ENCODE measurements at regions not wholly inside any gene's neighbourhood (a gene's known extent, or its start where the extent isn't known, plus 50 kb on each side); places are given as distances from the start of the nearest gene placed in this dataset.

DNA sequence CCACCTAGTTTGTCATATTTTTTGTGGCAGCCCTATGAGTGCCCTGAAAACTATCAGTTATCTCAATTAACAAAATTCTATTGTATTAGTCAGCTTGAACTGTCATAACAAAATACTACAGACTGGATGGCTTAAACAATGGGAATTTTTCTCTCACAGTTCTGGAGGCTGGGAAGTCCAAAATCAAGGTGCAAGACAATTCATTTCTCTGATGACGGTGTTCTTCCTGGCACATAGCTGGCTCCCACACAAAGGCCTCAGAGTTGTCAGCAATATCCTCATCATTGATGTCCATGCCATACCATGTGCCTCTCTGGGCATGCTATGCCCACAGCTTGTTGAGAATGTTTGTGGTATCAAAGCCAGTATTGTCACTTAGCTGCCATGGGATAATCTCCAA lies 691.9 kb downstream of the NR2F1-AS1 start:
- H3K27ac ChIP-seq (ENCODE audit: low read depth, low read length), result no peak overlapping the region
- H3K4me3 ChIP-seq (ENCODE audit: low read length), result no peak overlapping the region
- no peaks in the 10 kb centered on the region for H3K79me2 ChIP-seq (ENCODE audit: control insufficient read depth, low read length)
- H3K27me3 ChIP-seq (ENCODE audit: control insufficient read depth, low read length), result no peaks in the 10 kb centered on the region
- H3K9me3 ChIP-seq (ENCODE audit: control insufficient read depth, insufficient read depth, low read length), result no peaks in the 10 kb centered on the region
- no peak overlapping the region for H3K4me2 ChIP-seq (ENCODE audit: low read length)
- no peaks in the 10 kb centered on the region for H3K9me2 ChIP-seq (replicated peaks; ENCODE audit: control insufficient read depth, low read length)
- no peaks in the 10 kb centered on the region for H3F3A ChIP-seq (ENCODE audit: control insufficient read depth, insufficient read depth)
- TF ChIP-seq, protein P1, sequence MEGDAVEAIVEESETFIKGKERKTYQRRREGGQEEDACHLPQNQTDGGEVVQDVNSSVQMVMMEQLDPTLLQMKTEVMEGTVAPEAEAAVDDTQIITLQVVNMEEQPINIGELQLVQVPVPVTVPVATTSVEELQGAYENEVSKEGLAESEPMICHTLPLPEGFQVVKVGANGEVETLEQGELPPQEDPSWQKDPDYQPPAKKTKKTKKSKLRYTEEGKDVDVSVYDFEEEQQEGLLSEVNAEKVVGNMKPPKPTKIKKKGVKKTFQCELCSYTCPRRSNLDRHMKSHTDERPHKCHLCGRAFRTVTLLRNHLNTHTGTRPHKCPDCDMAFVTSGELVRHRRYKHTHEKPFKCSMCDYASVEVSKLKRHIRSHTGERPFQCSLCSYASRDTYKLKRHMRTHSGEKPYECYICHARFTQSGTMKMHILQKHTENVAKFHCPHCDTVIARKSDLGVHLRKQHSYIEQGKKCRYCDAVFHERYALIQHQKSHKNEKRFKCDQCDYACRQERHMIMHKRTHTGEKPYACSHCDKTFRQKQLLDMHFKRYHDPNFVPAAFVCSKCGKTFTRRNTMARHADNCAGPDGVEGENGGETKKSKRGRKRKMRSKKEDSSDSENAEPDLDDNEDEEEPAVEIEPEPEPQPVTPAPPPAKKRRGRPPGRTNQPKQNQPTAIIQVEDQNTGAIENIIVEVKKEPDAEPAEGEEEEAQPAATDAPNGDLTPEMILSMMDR (IDR thresholded peaks at IDR 0.05; ENCODE audit: low read depth, low read length, poor library complexity, severe bottlenecking), result no peak
- TF ChIP-seq EZH2phosphoT487 (IDR thresholded peaks at IDR 0.05; ENCODE audit: borderline replicate concordance, low read length), result no peak
- no peaks in the 10 kb centered on the region for H4K20me1 ChIP-seq (ENCODE audit: control insufficient read depth, insufficient read depth, low read depth, low read length)
- H3K4me1 ChIP-seq (ENCODE audit: control insufficient read depth, low read length), result no peaks in the 10 kb centered on the region
- H3K36me3 ChIP-seq (ENCODE audit: control insufficient read depth, low read length), result no peaks in the 10 kb centered on the region

DNA sequence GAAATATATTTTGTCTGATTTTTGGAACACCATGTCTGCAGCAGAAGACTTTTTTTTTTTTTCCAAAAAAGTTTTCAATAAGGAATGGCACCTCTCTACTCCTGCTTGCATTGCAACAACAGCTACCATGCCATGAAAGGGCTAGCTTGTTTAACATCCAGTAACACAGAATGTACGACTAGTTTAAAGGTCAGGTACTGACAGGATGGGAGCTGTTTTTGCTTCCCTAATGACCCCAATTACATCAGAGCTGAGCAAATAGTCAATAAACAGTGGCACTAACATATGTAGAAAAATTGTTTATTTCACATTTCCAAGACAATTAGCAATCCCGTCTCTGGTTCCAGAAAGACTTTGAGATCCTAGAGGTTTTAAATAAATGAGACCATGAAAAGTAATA lies 693.8 kb downstream of the NR2F1-AS1 start:
- Histone ChIP-seq H3K9me3 (ENCODE audit: control insufficient read depth, insufficient read depth, low read length) (no peaks in the 10 kb centered on the region), H4K20me1 (ENCODE audit: control insufficient read depth, insufficient read depth, low read depth, low read length) (no peaks in the 10 kb centered on the region), H3K9me2 (replicated peaks; ENCODE audit: control insufficient read depth, low read length) (no peaks in the 10 kb centered on the region), H3K4me3 (ENCODE audit: low read length) (no peak overlapping the region), H3F3A (ENCODE audit: control insufficient read depth, insufficient read depth) (no peaks in the 10 kb centered on the region), H3K27ac (ENCODE audit: low read depth, low read length) (no peak overlapping the region), H3K27me3 (ENCODE audit: control insufficient read depth, low read length) (no peaks in the 10 kb centered on the region), H3K79me2 (ENCODE audit: control insufficient read depth, low read length) (no peaks in the 10 kb centered on the region), H3K4me2 (ENCODE audit: low read length) (no peak overlapping the region), H3K4me1 (ENCODE audit: control insufficient read depth, low read length) (no peaks in the 10 kb centered on the region), H3K36me3 (ENCODE audit: control insufficient read depth, low read length) (no peaks in the 10 kb centered on the region)
- TF ChIP-seq, protein P1 (IDR thresholded peaks at IDR 0.05; ENCODE audit: low read depth, low read length, poor library complexity, severe bottlenecking), result no peak
- TF ChIP-seq EZH2phosphoT487 (IDR thresholded peaks at IDR 0.05; ENCODE audit: borderline replicate concordance, low read length), result no peak

DNA sequence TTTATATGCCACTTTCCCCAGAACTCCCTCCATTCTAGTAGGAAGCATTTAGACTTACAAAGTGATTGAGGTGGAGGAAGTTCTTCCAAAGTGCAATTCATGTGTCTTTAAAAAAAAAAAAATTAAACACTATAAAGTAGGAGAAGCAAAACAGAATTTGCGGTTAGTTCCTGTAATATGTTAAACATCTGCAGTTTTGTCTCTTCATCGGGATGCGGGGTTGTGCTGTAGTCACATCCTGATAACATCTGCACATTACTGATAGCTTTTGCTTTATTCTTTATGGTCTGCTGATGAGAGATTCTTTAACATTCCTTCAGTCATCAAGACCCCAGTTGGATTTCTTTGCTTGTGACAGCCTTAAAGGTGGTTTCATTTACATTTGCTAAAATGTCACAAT lies 694.3 kb downstream of the NR2F1-AS1 start:
- Histone ChIP-seq H3K4me1 (ENCODE audit: control insufficient read depth, low read length) (no peaks in the 10 kb centered on the region), H3K4me2 (ENCODE audit: low read length) (no peak overlapping the region), H3K79me2 (ENCODE audit: control insufficient read depth, low read length) (no peaks in the 10 kb centered on the region), H3K9me3 (ENCODE audit: control insufficient read depth, insufficient read depth, low read length) (no peaks in the 10 kb centered on the region), H3K9me2 (replicated peaks; ENCODE audit: control insufficient read depth, low read length) (no peaks in the 10 kb centered on the region), H3K4me3 (ENCODE audit: low read length) (no peak overlapping the region), H3K27me3 (ENCODE audit: control insufficient read depth, low read length) (no peaks in the 10 kb centered on the region), H3K27ac (ENCODE audit: low read depth, low read length) (no peak overlapping the region), H4K20me1 (ENCODE audit: control insufficient read depth, insufficient read depth, low read depth, low read length) (no peaks in the 10 kb centered on the region), H3K36me3 (ENCODE audit: control insufficient read depth, low read length) (no peaks in the 10 kb centered on the region), H3F3A (ENCODE audit: control insufficient read depth, insufficient read depth) (no peaks in the 10 kb centered on the region)
- no peak for TF ChIP-seq EZH2phosphoT487 (IDR thresholded peaks at IDR 0.05; ENCODE audit: borderline replicate concordance, low read length)
- TF ChIP-seq, protein P1 (IDR thresholded peaks at IDR 0.05; ENCODE audit: low read depth, low read length, poor library complexity, severe bottlenecking), result no peak

DNA sequence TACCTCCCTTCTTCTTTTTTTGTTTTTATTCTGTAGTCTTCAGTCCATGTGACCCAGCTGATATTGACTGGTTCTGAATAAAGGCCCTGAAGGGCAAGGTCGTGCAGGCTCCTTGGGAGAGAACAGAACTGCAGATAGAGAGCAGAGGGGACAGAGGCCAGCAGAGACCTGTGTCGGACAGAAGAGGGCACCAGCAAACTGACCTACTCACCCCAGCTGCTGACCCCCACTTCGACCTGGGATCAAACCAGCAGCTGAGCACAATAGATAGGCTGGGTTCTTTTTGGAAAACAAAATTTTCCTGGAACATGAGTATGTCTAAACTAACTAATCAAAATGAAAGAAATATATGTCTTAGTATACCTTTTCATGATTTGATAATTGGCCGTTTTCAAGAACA lies 695.1 kb downstream of the NR2F1-AS1 start:
- TF ChIP-seq EZH2phosphoT487 (IDR thresholded peaks at IDR 0.05; ENCODE audit: borderline replicate concordance, low read length), result no peak
- TF ChIP-seq, protein P1 (IDR thresholded peaks at IDR 0.05; ENCODE audit: low read depth, low read length, poor library complexity, severe bottlenecking), result no peak
- H3K4me1 ChIP-seq (ENCODE audit: control insufficient read depth, low read length), result no peaks in the 10 kb centered on the region
- H3K4me2 ChIP-seq (ENCODE audit: low read length), result no peak overlapping the region
- H3K9me2 ChIP-seq (replicated peaks; ENCODE audit: control insufficient read depth, low read length), result no peaks in the 10 kb centered on the region
- no peaks in the 10 kb centered on the region for H3K79me2 ChIP-seq (ENCODE audit: control insufficient read depth, low read length)
- no peaks in the 10 kb centered on the region for H4K20me1 ChIP-seq (ENCODE audit: control insufficient read depth, insufficient read depth, low read depth, low read length)
- H3K27ac ChIP-seq (ENCODE audit: low read depth, low read length), result no peak overlapping the region
- H3K4me3 ChIP-seq (ENCODE audit: low read length), result no peak overlapping the region
- H3K36me3 ChIP-seq (ENCODE audit: control insufficient read depth, low read length), result no peaks in the 10 kb centered on the region
- H3K27me3 ChIP-seq (ENCODE audit: control insufficient read depth, low read length), result no peaks in the 10 kb centered on the region
- H3K9me3 ChIP-seq (ENCODE audit: control insufficient read depth, insufficient read depth, low read length), result no peaks in the 10 kb centered on the region
- H3F3A ChIP-seq (ENCODE audit: control insufficient read depth, insufficient read depth), result no peaks in the 10 kb centered on the region

Data from DOHH2 (cell line).